Stimulated activated CD4-positive, alpha-beta T cell treated with anti-CD3 and anti-CD28 coated beads, Interleukin-12 subunit alpha, Interleukin-12 subunit beta, amount 100 ng/mL, for 24 hours (primary cell): ENCODE measurements at regions not wholly inside any gene's neighbourhood (a gene's known extent, or its start where the extent isn't known, plus 50 kb on each side); places are given as distances from the start of the nearest gene placed in this dataset.

Source experiments
- DNase-seq, 2 experiments: peaks; one replicate each; pipeline ENCODE4 v3.0.0-alpha.2; 2020; ENCODE audit warnings: low read depth in 2 of 2

- no peak for DNase-seq
Observed at GRCh38 chr6:16976385-16977183, 125.3 kb upstream of the STMND1 start.

- DNase-seq, result no peak
Observed at GRCh38 chr6:16974704-16975359, 127.0 kb upstream of the STMND1 start.

DNA sequence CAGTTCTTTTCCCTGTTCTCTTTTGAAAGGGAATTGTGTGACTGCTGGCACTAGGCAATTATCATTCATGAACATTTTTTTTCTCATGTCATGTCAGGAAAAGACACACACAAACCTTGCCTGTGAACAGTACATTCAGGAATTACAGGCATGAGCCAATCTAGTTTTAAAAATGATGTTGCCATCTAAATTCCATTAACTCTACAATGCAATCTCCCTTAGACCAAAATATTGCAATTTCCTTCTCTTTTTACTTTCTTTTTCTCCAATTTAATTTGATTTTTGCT, 127.5 kb upstream of the STMND1 start:
- no peak for DNase-seq

- no peak for DNase-seq
Observed at GRCh38 chr6:16973545-16974386, 128.1 kb upstream of the STMND1 start.

GRCh38 chr6:16973051-16973450, 128.8 kb upstream of the STMND1 start:
- no peak for DNase-seq

GRCh38 chr6:16972535-16972934, 129.3 kb upstream of the STMND1 start:
- no peak for DNase-seq

DNA sequence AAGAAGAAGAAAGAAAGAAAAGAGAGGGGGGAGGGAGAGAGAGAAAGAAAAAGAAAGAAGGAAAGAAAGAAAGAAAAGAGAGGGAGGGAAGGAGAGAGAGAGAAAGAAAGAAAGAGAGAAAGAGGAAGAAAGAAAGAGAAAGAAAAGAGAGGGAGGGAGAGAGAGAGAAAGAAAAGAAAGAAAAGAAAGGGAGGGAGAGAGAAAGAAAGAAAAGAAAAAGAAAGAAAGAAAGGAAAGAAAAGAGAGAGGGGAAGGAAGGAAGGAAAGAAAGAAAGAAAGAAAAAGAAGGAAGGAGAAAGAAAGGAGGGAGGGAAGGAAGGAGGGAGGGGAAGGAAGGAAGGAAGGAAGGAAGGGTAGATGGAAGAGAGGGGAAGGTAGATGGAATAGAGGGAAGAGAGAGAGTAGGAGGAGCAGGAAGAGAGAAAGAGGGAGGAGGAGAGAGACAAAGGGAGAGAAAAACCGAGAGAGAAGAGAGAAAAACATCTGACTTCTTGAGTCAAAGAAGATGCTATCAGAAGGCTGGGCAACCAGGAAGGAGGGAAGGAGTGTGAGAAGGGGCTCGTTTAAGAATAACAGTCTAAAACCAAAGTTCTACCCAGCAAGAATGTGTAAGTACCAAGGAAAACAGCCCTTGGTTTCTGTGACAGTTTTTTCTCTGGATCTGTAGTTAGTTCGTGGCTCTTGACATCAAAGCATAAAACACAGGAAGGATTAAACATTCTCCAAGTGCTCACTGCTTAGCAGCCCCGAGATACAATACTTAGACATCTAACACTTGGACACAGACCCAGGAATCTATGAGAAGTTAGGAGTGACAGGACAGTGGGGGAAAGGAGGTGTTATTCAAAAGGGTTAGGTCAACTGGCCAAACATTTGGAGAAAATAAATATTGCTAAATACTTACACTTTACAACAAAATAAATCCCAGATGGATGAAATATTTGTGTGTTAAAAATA, 131.9 kb upstream of the STMND1 start:
- no peak for DNase-seq

DNA sequence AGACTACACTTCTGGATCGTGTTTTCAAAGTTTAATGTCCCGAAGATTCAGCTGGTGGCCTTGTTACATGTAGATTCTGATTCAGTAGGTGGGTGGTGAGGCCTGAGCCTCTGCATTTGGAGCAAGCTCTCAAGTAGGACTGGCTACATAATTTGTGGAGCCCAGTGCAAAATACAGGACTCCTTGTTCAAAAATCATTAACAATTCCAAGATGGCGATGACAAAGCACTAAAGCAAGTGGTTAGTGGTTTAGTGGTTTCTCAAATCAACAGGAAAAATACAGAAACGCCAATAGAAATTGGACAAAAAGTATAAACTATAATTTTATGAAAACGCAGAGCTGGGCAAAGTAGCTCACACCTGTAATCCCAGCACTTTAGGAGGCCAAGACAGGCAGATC, 133.7 kb upstream of the STMND1 start:
- DNase-seq, result no peak

GRCh38 chr6:16967470-16967817, 134.4 kb upstream of the STMND1 start:
- DNase-seq, result no peak

GRCh38 chr6:16966791-16967469, 134.9 kb upstream of the STMND1 start:
- DNase-seq, result no peak

- no peak for DNase-seq
Observed at GRCh38 chr6:16965689-16966088, 136.2 kb upstream of the STMND1 start.

DNA sequence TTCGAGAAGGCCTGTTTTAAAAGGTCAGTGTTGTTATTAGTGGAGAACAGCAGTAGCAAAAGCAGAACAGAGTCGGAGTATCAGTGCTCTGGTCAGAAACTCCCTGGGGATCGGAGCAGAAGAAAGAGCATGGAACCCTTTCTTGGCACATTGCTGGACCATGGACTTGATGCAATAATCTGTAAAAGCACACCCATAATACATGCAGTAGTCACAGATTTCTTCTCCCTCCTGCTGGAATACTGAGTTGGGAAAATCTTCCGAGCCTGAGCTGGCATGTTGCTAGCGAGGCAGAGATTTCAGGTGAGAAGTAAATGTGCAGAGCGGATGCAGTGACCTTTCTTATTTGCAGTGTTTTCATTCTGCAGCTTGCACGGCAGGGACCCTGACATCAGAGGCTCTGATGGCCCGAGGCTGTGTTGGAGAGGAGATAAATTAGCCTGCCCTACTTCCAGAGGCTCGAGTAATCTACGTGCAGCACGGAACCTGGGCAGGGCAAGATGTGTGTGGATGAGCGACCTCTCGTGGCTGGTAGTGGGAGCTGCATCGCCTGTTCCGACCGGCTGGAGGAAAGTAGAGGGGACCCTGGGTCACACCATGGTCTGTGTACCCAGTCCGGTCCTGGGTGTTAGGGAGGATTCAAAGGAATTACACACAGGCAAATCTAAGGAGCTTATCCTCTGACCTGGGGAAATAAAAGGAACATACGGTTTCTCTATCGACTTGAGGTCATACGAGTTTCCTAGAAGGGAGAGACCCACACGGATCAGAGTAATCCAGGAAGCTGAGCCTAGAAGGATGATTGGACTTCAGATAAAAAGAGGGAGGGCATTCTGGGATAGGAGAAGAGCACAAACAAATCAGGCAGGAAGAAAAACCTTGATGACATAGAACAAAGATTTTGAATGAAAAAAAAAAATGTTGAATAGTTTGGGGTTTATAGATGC, 137.0 kb upstream of the STMND1 start:
- DNase-seq, result peak; percentile 47 to 62

- no peak for DNase-seq
Observed at GRCh38 chr6:16961577-16961976, 140.3 kb upstream of the STMND1 start.

DNA sequence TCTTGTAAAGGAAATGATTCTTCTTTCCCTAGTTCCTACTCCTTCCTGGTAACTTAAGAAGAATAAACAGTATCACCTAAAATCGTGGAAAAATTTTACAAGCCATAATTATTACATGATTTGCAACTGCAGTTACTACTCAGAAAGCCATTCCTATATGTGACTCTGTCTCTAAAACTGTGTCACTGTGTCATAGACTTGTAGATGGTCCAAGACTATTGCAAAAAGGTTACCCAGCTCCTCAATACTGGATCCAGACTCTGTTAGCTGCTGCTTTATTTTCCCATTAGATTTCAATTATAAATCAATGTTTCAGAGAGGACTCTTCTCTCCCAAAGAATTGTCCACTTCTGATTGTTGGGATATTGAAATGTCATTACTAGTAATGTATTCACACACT, 142.1 kb upstream of the STMND1 start:
- DNase-seq, result no peak

- DNase-seq, result no peak
Observed at GRCh38 chr6:16956361-16956760, 145.5 kb upstream of the STMND1 start.

GRCh38 chr6:16955899-16956298, 146.0 kb upstream of the STMND1 start:
- DNase-seq, result no peak

- DNase-seq, result no peak
Observed at GRCh38 chr6:16953905-16954304, 147.9 kb upstream of the STMND1 start.

DNA sequence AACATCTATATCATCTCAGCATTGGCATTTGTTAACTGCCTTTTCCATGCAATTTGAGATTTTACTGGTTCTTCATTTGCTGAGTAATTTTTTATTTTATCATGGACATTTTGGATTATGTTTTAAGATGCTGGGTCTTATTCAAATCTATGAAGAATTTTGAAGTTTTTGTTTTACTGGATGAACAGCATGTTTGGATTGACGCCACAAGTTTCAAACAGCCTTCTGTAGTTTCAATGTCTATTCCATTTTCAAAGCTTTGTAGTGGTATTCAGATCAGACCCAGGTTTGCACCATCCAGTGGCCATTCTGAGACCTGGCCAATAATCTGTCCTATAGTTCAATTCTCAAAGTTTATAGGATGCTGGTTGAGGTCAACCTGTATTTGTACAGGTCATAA, 148.4 kb upstream of the STMND1 start:
- DNase-seq, result no peak

DNA sequence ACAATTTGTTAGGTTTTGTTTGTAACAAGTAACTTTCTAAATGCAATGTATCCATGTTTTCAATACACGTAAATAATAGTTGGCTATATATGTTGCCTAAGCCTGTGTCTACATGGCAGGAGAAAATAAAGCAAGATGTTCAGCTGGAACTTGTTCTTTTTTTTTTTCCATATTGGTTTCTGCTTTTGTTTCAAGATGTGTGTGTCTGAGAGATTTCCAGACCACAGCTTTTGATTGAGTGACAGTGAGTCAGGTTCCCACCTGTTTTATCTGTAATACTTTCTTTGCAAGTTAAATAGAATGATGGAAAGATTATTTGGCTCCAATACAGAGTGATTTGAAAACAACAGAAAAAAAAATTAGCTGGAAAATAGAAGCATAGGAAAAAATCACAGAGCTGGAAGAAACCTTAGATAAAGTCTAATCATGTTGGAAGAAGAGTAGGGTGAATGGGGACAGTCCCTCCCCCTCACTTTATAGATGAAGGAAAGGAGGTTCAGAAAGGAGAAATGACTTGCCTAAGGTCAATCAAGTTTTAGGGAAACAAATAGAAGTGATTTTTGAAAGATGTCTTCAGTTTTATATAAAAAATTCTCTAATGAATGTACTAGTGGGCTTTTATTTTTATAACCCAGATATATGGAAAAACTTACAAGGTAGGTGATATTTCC, 150.9 kb upstream of the STMND1 start:
- DNase-seq, result no peak
